DMS53 (cell line): ENCODE measurements at regions not wholly inside any gene's neighbourhood (a gene's known extent, or its start where the extent isn't known, plus 50 kb on each side); places are given as distances from the start of the nearest gene placed in this dataset.
A peak's percentile ranks its signal among the peaks of the same experiment; 100 is the strongest.
"Not testable (repeated sequence)": the region's sequence is repeated elsewhere in the genome, so short reads cannot be mapped to it uniquely, and the experiment has no call there.

Source experiments
- DNase-seq: peaks from one replicate; lab custom pipeline; 2025; lab: John Stamatoyannopoulos, UW

DNA sequence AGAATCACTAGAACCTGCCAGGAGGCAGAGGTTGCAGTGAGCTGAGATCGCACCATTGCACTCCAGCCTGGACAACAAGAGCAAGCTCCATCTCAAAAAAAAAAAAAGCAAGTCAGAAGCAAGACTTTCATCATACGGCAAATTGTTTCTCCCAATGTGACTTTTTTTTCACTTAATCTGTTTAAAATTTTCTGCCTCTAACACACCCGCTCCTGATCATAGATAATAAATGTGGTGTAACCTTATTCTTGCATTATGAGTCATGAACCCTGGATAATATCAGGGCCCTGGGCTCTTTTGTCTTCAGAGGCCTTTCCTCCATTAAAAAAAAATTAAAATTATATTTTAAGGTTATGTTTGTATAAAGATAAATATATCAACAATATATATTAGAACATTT lies 111.4 kb upstream of the JCAD start:
- DNase-seq, result no peak

DNA sequence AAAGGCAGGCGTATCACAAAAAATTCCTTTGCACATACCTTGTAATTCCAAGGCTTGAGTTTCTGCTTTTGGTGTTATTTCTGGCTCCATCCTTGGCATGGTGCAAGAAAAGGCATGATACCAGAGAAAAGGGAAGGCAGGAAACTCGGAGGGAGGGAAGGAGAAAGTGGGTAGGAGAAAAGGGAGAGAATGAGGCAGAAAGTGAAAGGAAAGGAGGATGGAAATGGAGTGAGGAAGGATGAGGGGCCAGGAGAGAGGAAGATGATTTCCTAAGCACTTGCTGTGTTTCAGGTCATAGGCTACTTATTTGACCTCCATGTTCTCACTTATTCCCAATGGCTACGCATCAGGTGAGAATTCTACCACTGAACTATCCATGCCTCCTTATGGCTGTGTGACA lies 110.8 kb upstream of the JCAD start:
- no peak for DNase-seq

DNA sequence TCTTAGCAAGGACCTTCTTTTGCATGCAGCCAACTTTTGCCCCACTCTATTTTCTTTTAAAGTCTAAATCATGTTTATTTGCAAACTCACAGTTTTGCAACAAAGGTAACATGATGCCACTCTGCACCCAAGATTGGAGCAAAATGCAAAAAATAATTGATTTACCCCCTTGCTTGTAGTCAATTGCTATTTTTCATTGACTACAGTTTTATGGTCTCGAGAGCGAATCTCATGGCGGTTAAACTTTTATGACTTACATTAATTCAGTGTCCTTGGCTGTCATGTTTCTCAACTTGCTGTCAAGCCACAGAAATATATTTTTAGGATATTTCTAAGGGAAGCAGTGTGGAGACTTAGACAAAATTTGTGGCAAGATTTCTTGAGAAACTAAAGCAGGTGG lies 110.0 kb upstream of the JCAD start:
- DNase-seq, result no peak

DNA sequence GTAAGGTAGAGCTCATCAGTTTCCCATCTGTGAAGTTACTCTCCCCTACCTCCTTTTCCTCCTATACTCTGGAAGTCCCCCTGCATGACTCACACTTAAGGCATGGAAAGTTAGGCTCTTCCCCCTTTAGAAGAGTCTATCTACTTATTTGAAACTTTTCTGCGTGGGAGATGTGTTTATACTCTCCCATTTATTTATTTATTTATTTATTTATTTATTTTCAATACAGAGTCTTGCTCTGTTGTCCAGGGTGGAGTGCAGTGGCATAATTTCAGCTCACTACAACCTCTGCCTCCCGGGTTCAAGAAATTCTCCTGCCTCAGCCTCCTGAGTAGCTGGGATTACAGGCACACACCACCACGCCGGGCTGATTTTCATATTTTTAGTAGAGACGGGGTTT lies 107.5 kb upstream of the JCAD start:
- DNase-seq, result no peak

DNA sequence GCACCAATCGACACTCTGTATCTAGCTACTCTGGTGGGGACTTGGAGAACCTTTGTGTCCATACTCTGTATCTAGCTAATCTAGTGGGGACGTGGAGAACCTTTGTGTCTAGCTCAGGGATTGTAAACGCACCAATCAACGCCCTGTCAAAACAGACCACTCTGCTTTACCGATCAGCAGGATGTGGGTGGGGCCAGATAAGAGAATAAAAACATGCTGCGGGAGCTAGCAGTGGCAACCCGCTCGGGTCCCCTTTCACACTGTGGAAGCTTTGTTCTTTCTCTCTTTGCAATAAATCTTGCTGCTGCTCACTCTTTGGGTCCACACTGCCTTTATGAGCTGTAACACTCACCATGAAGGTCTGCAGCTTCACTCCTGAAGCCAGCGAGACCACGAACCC lies 104.0 kb upstream of the JCAD start:
- not testable (repeated sequence) for DNase-seq

DNA sequence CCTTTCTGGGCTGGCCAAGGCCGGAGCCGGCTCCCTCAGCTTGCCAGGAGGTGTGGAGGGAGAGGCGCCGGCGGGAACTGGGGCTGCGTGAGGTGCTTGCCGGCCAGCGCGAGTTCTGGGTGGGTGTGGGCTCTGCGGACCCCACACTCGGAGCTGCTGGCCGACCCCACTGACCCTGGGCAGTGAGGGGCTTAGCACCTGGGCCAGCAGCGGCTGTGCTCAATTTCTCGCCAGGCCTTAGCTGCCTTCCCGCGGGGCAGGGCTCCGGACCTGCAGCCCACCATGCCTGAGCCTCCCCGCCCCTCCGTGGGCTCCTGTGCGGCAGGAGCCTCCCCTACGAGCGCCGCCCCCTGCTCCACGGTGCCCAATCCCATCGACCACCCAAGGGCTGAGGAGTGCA lies 103.4 kb upstream of the JCAD start:
- DNase-seq, result not testable (repeated sequence)

DNA sequence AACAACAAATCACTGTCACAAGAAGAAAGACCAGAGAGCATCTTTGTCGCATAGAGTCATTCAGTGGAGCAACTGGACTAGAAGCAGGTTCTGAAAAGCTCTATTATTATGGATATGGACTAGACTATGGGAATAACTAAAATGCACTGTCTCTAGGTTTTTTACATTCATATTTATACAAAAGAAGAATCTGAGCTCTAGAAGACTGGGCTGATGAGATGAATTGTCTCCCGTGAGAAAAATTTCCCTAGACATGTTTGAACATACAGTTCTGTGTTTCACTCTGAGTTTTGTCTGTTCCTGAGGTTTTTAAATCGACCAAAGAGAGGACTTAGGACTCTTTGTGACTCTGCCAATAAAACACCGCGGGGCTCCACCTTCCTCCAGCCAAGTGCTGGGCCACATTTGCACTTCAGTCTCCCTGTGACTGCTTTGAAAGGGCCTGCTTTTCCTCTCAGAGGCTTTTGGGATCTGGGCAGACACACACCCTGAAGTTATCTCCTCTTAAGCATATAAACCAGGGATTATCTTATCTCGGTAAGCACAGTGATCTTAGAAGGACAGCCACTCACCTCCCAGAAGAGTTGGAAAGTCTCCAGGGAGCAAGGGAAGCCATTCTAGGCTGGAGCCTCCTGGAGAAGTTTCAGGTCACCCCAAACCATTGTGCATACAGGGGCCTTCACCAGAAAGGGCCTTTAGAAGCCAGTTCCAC lies 101.0 kb upstream of the JCAD start:
- DNase-seq, result no peak

DNA sequence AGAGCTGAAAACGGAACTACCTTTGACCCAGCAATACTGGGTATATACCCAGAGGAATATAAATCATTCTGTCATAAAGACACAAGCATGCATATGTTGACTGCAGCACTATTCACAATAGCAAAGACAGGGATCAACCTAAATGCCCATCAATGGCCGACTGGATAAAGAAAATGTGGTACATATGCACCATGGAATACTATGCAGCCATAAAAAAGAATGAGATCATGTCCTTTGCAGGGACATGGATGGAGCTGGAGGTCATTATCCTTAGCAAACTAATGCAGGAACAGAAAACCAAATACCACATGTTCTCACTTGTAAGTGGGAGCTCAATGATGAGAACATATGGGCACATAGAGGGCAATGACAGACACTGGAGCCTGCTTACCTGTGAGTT lies 100.2 kb upstream of the JCAD start:
- not testable (repeated sequence) for DNase-seq

DNA sequence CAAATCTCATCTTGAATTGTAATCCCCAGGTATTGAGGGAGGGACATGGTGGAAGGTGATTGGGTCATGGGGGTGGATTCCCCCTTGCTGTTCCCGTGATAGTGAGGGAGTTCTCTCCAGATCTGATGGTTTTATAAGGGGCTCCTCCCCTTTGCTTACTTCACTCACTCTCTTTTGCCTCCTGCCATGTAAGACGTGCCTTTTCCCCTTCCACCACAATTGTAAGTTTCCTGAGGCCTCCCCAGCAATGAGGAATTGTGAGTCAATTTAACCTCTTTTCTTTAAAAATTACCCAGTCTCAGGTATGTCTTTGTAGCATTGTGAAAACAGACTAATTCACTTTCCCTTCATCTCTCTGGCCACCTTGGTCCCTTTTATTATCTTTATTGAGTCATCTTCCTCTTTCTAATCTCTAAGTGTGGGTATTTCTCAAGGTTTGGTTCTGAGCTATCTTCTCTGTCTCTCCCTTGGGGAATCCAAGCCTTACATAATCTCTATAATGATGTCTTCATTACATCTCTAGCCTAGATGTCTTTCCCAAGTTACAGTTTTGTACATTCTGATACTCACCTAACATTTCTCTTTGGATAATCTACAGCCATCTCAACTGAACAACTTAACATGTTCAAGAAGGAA lies 99.1 kb upstream of the JCAD start:
- DNase-seq, result no peak

DNA sequence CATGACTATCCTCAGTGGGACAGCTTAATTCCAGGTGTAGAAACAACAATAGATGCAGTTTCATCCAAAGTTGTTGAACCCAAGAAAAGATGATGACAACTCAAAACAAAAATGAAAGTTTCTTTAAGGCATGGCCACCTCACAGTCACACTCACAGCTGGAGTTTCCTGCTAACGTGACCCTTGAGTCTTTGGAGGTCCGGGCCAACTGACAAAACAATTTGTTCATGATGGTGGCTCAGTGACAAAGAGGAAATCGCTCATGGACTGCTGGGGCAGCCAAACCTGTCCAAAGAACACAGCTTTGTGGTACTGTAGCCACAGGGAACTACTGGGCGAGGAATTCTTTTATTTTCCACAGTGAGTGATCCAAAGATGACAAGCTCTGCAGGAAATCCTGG lies 96.0 kb upstream of the JCAD start:
- no peak for DNase-seq

DNA sequence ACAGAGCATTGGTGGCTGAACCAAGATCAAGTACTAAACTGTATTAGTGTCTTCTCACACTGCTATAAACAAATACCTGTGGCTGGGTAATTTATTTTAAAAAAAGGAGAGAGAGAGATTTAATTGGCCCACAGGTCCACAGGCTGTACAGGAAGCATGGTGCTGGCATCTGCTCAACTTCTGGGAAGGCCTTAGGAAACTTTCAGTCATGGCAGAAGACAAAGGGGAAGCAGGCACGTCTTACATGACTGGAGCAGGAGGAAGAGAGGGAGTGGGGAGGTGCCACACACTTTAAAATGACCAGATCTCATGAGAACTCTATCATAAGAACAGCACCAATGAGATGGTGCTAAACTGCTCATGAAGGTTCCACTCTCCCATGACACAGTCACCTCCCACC lies 95.2 kb upstream of the JCAD start:
- no peak for DNase-seq

DNA sequence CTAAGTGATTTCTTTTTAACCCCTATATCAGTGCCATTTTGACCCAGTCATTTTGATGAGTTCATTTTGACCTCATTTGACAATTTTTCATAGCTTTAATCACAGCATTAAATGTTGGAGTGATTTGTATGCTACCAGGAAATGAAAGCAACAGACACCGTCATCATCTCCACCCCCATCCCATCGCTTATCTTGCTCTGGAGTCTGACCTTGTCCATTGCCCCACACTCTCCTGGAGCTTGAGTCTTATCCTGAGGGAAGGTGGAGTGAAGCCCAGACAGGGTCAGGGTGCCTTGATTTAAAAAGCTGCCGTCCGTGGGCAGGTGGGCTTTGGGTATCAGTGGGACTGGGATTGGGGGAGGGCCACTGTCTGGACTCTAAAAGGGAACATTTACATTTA lies 94.7 kb upstream of the JCAD start:
- DNase-seq, result no peak

DNA sequence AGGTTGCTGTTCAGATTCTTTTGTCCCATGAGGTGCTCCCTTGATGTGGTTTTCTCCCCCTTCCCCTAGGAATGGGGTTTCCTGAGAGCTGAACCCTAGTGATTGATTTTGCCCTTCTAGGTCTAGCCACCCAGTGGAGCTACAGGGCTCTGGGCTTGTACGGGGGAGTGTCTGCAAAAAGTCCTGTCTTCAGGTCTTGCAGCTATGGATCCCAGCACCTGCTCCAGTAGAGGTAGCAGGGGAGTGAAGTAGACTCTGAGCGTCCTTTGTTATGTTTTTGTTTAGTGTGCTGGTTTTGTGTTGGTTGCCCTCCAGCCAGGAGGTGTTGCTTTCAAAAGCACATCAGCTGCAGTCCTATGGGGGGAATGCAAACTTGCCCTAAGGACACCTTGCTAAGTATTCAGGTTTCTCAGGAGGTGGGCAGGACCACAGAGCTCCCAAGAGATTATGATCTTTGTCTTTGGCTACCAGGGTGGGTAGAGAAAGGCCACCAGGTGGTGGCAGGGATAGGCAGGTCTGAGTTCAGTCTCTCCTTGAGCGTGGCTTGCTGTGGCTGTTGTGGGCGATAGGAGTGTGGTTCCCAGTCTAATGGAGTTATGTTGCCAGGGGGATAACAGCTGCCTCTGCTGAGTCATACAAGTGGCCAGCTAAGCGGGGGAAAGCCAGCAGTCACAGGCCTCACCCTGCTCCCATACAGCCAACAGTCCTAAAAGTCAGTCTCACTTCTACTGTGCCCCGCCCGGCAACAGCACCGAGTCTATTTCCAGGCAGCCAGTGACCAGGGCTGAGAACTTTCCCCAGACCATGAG lies 92.4 kb upstream of the JCAD start:
- peak; percentile 54 for DNase-seq

DNA sequence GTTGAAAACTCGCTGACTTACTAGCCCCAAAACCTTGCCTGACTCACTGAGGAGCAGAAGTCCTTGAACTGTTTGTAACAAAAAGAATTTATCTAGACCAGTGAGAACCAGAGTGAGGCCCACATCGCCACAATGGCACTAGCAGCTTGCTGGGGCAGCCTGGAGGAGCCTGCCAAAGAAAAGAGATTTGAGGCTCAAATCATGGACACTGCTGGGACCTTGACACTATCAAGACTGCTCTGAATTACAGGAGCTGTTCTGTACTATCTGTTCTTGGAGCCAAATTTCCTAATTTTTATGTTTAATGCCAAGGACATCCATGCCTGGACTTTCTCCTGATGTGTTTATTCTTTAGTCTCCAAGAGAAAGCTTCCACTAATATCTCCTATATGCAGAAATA lies 82.0 kb upstream of the JCAD start:
- no peak for DNase-seq

DNA sequence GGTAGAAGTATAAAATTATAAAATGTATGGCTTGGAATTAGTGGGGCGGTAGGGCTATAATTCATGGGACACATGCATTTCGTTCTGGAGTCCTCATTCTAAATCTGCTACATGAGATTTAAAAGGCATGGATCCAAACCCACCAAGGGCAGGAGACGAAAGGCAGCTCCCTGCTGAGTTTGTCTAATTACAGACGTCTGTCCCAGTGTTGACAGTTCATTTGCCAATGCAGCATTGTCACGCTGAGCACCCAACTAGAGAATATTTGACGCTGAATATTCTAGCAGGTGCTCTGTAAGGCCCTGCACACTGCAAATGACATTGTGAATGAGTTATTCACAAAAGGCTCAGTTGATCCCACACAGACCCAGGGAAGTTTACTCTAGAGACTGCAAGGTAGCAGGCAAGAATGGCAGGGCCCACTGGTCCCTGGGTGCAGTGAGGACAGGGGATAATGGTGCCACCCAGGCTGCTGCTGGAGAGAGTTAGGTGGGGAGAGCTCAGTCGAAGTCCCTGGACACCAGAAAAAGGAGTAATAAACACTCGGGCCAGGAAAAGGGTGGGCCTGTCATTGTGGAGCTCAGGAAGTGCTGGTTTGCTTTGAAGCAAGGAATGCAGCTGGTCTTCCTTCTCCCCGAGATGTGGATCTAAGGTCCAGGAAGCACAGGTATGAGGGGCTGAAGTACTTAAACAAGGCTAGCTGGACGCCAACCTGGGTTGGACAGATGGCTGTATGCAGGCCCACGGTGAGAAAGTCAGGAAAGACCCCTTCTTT lies 75.0 kb upstream of the JCAD start:
- DNase-seq, result no peak

DNA sequence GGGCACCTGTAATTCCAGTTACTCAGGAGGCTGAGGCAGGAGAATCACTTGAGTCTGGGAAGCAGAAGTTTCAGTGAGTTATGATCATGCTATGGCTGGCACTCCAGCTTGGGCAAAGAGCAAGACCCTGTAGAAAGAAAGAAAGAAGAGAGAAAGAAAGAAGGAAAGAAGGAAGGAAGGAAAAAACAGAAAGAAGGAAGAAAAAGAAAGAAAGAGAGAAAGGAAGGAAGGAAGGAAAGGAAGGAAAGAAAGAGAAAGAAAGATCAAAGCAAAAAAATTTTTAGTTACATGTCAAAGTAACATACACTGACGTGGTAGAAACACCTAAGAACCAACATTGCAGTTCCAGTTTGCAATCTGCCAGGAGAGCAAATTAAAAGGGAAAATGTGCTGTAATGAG lies 73.8 kb upstream of the JCAD start:
- DNase-seq, result no peak

DNA sequence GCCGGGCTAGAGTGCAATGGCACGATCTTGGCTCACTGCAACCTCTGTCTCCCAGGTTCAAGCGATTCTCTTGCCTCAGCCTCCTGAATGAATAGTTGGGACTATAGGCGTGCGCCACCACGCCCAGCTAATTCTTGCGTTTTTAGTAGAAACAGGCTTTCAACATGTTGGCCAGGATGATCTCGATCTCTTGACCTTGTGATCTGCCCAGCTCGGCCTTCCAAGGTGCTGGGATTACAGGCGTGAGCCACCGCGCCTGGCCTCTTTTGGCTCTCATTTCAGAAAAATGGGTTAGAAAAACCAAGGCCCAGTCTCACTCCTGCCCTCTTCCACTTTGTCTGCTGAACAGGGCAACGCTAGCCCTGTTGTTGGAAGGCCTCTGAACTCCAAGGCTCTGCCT lies 72.0 kb upstream of the JCAD start:
- DNase-seq, result not testable (repeated sequence)

DNA sequence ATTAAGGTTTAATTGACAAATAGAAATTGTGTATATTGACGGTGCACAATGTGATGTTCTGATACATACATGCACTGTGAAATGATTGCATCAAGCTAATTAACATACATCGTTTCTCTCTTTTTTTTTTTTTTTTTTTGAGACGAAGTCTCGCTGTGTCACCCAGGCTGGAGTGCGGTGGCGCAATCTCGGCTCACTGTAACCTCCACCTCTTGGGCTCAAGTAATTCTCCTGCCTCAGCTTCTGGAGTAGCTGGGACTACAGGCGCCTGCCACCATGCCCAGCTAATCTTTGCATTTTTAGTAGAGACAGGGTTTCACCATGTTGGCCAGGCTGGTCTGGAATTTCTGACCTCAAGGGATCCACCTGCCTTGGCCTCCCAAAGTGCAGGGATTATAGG lies 69.9 kb upstream of the JCAD start:
- DNase-seq, result not testable (repeated sequence)

DNA sequence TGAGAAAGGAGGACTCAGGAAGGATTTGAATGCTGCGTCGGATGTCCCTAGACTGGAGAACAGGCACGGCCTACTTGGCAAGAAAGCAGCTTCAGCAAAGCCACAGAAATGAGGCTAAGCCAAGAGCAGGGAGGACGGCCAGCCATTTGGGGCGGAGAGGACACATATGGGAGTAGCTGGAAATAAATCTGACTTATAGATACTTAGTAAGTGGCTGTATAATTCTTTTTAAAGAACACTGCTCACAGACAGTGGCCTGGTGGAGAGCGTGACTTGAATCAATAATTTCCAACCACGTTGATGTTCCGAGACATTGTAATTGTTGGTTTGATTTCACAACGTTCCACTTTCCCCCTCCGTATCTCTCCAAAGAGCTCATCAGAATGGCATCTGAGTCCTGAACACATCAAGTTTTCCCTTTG lies 67.7 kb upstream of the JCAD start:
- DNase-seq, result no peak

DNA sequence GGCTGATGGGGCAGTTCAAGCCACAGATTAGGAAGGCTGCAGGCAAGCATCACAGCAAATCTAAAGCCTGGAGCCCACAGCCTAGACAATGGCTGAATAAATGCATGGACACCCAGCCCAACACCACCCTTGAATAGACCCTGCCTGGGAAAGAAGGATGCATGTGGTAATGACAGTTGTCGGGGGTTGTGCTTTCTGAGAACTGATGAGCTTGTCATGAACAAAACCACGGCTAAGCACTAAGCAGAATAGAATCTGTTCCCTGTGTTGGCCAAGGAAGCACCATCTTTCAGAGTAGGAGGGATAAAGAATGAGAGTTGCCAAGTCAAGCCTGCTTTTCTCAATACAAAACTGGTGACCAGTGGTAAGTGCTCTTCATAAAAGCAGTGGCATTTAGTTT lies 66.1 kb upstream of the JCAD start:
- no peak for DNase-seq

DNA sequence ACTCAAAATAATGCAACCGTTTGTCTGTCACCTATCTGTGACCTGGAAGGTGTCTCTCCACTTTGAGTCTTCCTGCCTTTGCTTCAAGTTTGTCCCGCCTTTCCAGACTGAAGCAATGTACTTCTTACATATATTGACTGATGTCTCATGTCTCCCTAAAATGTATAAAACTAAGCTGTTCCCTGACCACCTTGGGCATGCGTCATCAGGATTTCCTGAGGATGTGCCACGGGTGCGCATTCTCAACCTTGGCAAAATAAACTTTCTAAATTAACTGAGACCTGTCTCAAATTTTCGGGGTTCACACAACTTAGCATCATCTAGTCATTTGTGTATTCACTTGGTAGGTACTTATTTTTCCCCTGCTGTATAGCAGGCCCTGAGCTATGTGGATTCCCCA lies 65.3 kb upstream of the JCAD start:
- no peak for DNase-seq

DNA sequence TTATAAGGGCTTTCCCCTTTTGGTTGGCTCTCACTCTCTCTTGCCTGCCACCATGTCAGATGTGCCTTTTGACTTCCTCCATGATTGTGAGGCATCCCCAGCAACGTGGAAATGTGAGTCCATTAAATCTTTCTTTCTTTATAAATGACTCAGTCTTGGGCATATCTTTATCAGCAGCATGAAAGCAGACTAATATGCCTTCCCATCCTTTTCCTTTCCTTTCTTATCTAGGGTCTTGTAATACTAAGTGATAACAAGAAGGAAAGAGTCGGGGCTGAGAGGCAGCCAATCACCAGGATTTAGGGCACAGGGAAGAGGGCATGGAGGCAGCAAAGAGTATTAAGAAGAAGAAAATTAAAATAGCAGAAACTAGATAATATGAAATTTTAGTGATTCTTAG lies 62.0 kb upstream of the JCAD start:
- no peak for DNase-seq

DNA sequence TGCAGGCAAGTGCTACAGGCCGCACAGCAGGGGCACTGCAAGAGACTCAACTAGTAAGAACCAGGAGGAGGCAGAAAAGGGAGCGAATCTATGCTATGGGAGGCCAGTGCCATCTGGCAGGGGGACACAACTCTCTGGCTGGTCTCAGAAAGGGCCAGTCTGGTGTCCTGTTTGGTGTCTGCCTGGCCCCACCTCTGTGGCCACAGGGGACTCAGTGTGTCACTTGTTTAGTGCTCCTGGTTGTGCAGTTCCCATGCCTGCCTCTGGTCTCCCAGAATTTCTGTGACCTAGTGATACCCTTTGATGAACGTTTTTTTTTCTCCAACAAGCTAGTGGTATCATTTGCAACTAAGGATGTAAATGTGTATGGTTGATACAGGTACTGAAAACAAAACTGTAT lies 59.2 kb upstream of the JCAD start:
- peak; percentile 11 for DNase-seq
